ENCODE measurements at regions not wholly inside any gene's neighbourhood (a gene's known extent, or its start where the extent isn't known, plus 50 kb on each side); places are given as distances from the start of the nearest gene placed in this dataset.

DNA sequence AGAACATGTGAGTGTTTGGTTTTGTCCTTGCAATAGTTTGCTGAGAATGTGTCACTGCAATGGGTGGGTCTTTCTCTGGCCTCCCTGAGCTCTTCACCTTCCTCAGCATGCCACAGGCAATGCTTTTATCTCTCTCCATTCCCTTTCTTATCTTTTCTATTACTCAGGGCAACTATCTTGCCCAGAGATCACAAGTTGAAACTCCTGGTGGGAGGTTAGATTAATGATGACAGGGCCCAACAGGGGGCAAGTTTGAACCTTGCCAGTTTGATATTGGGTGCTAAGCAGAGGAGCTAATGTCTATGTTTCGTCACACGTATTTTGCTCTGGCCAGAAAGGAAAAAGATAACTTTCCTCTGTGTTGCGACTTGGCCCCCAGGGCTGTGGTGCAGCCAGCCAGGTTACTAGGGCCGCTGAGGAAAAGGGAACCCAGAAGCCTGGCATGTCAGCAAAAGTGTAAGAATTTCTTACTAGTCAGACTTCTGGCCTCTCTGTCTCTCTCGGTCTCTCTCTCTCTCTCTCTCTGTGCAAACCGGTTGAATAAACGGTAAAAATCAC, 299.3 kb upstream of the POU5F2 start:
- Histone ChIP-seq H3K36me3 (ENCODE audit: control insufficient read depth in 2 of 4, insufficient read depth in 4 of 4, low read length in 3 of 4) (no peaks in the 10 kb centered on the region; a peak in 1 of 8 replicates), H3K14ac (ENCODE audit: insufficient read length) (no peak overlapping the region), H3K4ac (replicated peaks; ENCODE audit: insufficient read length, low read depth, low read length) (no peak overlapping the region), H2BK15ac (ENCODE audit: low read length) (no peak overlapping the region), H2BK5ac (ENCODE audit: low read depth, low read length) (no peak overlapping the region), H3K23ac (ENCODE audit: insufficient read length) (no peak overlapping the region), H3K56ac (replicated peaks; ENCODE audit: insufficient read length, low read depth, low read length) (no peak overlapping the region), H3K4me3 (ENCODE audit: extremely low read depth in 1 of 4, insufficient read depth in 2 of 4, low read depth in 3 of 4, low read length in 4 of 4) (no peak overlapping the region), H3K23me2 (ENCODE audit: low read depth, low read length) (no peaks in the 10 kb centered on the region), H3K9me3 (ENCODE audit: insufficient read depth in 2 of 2, low read depth in 1 of 2, low read length in 1 of 2) (peaks cover 4 to 11% of the 10 kb centered on the region in 2 experiments; a peak in 3 of 4 replicates), H2AFZ (ENCODE audit: low read length) (no peak overlapping the region), H2BK20ac (ENCODE audit: low read length) (no peak overlapping the region), H4K5ac (ENCODE audit: insufficient read length, low read depth, low read length) (no peak overlapping the region), H3K27me3 (replicated peaks in 1 of 4; ENCODE audit: control insufficient read depth in 3 of 4, extremely low read depth in 1 of 4, insufficient read depth in 3 of 4, low read length in 3 of 4) (no peaks in the 10 kb centered on the region), H2AK5ac (ENCODE audit: low read depth, low read length) (no peak overlapping the region), H3K79me2 (ENCODE audit: control insufficient read depth in 1 of 2, insufficient read depth in 2 of 2, low read length in 2 of 2) (no peaks in the 10 kb centered on the region), H2BK12ac (ENCODE audit: low read depth, low read length) (no peak overlapping the region), H2BK120ac (replicated peaks; ENCODE audit: low read depth, low read length) (no peak overlapping the region), H3K79me1 (ENCODE audit: low read depth, low read length) (no peaks in the 10 kb centered on the region), H3K9ac (replicated peaks in 1 of 4; ENCODE audit: extremely low read depth in 1 of 4, low read depth in 3 of 4, low read length in 3 of 4) (no peak overlapping the region), H4K91ac (replicated peaks; ENCODE audit: insufficient read length, low read length) (no peak overlapping the region), H3K18ac (ENCODE audit: extremely low read depth, low read length) (no peak overlapping the region), H3K4me2 (ENCODE audit: insufficient read depth in 1 of 2, low read depth in 2 of 2, low read length in 2 of 2) (no peak overlapping the region), H3K27ac (ENCODE audit: low read depth, low read length) (no peak overlapping the region), H3K4me1 (replicated peaks in 1 of 4; ENCODE audit: control insufficient read depth in 3 of 4, insufficient read depth in 4 of 4, low read length in 3 of 4) (peaks cover 0 to 3% (median 1%) of the 10 kb centered on the region in 4 experiments; a peak in 2 of 7 replicates), H4K20me1 (replicated peaks in 1 of 2; ENCODE audit: control insufficient read depth in 1 of 2, insufficient read depth in 2 of 2, low read length in 2 of 2) (no peaks in the 10 kb centered on the region), H4K8ac (ENCODE audit: extremely low read depth, insufficient read depth, low read length) (no peak overlapping the region)
- WGBS, 2 experiments (ENCODE audit: extremely low coverage in 1 of 2, insufficient coverage in 1 of 2, insufficient read length in 1 of 2, insufficient replicate concordance in 2 of 2, low coverage in 1 of 2, low lambda C conversion rate in 2 of 2, missing lambda C conversion rate in 1 of 2): 95% methylated on average over 6 of the region's 7 CpGs; no CpG with 5 or more reads in 1 of the 2 experiments
- FAIRE-seq (no peak), DNase-seq (ENCODE audit: low read depth in 1 of 2, low spot score in 2 of 2) (no peak)
- ChIA-PET CTCF (ENCODE audit: partially characterized antibody) (no interaction called here), POLR2A (ENCODE audit: partially characterized antibody) (no interaction called here)
- no peak for TF ChIP-seq SAP30 (IDR thresholded peaks at IDR 0.05; ENCODE audit: insufficient read depth, insufficient replicate concordance, low read length)
- no peak for TF ChIP-seq NRF1 (IDR thresholded peaks at IDR 0.05; ENCODE audit: low read depth, low read length)
- TF ChIP-seq GTF2F1 (IDR thresholded peaks at IDR 0.05; ENCODE audit: borderline replicate concordance, low read depth, low read length): no peak
- TF ChIP-seq POLR2AphosphoS5 (IDR thresholded peaks at IDR 0.05; ENCODE audit: low read depth, low read length): no peak
- TF ChIP-seq JUN (IDR thresholded peaks at IDR 0.05; ENCODE audit: low read depth, low read length): no peak
- TF ChIP-seq, protein P1, sequence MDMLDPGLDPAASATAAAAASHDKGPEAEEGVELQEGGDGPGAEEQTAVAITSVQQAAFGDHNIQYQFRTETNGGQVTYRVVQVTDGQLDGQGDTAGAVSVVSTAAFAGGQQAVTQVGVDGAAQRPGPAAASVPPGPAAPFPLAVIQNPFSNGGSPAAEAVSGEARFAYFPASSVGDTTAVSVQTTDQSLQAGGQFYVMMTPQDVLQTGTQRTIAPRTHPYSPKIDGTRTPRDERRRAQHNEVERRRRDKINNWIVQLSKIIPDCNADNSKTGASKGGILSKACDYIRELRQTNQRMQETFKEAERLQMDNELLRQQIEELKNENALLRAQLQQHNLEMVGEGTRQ (IDR thresholded peaks at IDR 0.05; ENCODE audit: low read length): no peak
- no peak for TF ChIP-seq KDM4A (IDR thresholded peaks at IDR 0.05; ENCODE audit: low read depth, low read length, severe bottlenecking)
- TF ChIP-seq KDM1A (IDR thresholded peaks at IDR 0.05; ENCODE audit: borderline replicate concordance, low read length): no peak
- TF ChIP-seq RNF2 (IDR thresholded peaks at IDR 0.05; ENCODE audit: borderline replicate concordance, low read depth, low read length, missing control alignments, poor library complexity, severe bottlenecking): no peak
- TF ChIP-seq CBX8 (IDR thresholded peaks at IDR 0.05; ENCODE audit: borderline replicate concordance, low read depth, low read length): no peak
- no peak for TF ChIP-seq NANOG (IDR thresholded peaks at IDR 0.05; ENCODE audit: insufficient read depth, low read depth, low read length, poor library complexity, severe bottlenecking)
- no peak for TF ChIP-seq POU5F1 (IDR thresholded peaks at IDR 0.05; ENCODE audit: low read depth, low read length)

All from H1 (cell line).